Inflammatory macrophage (primary cell): ENCODE measurements at regions not wholly inside any gene's neighbourhood (a gene's known extent, or its start where the extent isn't known, plus 50 kb on each side); places are given as distances from the start of the nearest gene placed in this dataset.
A peak's percentile ranks its signal among the peaks of the same experiment; 100 is the strongest.

Experiments
- DNase-seq, 2 donors: peaks; one replicate each; pipeline ENCODE4 v3.0.0-alpha.2; 2020 to 2022

- no peak for DNase-seq
These were observed 62.1 kb upstream of the STEAP1B start for GRCh38 chr7:22561895-22562593.

- no peak for DNase-seq
These were observed 61.4 kb upstream of the STEAP1B start for GRCh38 chr7:22561321-22561811.

GRCh38 chr7:22559829-22560489 lies 60.0 kb upstream of the STEAP1B start:
- peak; percentile 74 to 84 for DNase-seq

- DNase-seq, result no peak
These were observed 57.2 kb upstream of the STEAP1B start for GRCh38 chr7:22557167-22557566.

- no peak for DNase-seq
These were observed 55.5 kb upstream of the STEAP1B start for GRCh38 chr7:22555476-22555875.

GRCh38 chr7:22554184-22554583 lies 54.2 kb upstream of the STEAP1B start:
- no peak for DNase-seq

- no peak for DNase-seq
These were observed 52.0 kb upstream of the STEAP1B start for GRCh38 chr7:22551768-22552513.

GRCh38 chr7:22550514-22551030 lies 50.6 kb upstream of the STEAP1B start:
- no peak for DNase-seq

- peak in 1 of 2 donors; percentile 25 for DNase-seq
These were observed 49.9 kb upstream of the STEAP1B start for GRCh38 chr7:22549667-22550513.
